NCI-H345 treated with DMSO at 0.1 percent for 48 hours (cell line): ENCODE measurements at regions not wholly inside any gene's neighbourhood (a gene's known extent, or its start where the extent isn't known, plus 50 kb on each side); places are given as distances from the start of the nearest gene placed in this dataset.

Experiments
- DNase-seq: peaks from one replicate; lab custom pipeline; 2025; ENCODE audit not compliant: unreplicated experiment; lab: John Stamatoyannopoulos, UW

- no peak for DNase-seq
Observed at GRCh38 chr3:168909260-168909659, 754.3 kb downstream of the MECOM start.

- no peak for DNase-seq
Observed at GRCh38 chr3:168895419-168895818, 768.1 kb downstream of the MECOM start.

GRCh38 chr3:168894214-168894613 lies 769.3 kb downstream of the MECOM start:
- no peak for DNase-seq

DNA sequence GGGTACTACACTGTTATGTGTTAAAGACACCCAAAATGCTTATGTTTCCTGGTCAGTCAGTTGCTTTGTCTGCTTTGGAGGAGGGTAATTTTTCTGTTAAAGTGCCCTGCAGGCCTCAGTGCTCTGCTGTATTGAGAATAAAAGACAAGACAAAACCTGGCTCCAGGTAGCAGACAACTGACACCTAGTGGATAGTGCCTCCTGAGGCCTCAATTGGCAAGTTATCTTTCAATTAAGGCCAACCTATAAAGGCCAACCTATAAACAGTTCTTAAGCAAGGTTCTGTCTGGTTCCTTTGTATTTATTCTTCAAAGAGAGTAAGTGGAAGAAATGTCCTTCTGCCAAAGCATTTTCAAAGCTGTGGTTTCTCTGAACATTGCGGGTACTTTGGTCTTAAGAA lies 773.8 kb downstream of the MECOM start:
- no peak for DNase-seq

- DNase-seq = no peak
Observed at GRCh38 chr3:168888781-168889180, 774.7 kb downstream of the MECOM start.

DNA sequence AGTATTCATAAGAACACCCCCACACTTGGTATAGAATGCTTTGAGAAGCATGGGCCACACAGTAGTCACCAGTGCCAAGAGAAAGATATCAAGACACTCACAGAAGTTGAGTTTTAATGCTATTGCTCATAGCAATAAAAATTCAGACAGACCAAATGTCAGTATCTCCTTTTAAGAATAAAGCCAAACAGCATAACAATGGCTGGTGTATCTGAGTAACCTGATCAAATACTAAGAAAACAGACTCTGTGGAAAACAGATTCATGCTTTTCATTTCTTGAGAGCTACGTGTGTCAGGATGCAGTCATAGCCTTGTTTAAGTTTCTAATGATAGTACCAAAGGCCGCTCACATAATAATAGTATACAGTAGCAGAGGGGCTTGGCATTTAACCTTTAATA lies 778.5 kb downstream of the MECOM start:
- DNase-seq = no peak

- DNase-seq = no peak
Observed at GRCh38 chr3:168884353-168884903, 779.1 kb downstream of the MECOM start.

DNA sequence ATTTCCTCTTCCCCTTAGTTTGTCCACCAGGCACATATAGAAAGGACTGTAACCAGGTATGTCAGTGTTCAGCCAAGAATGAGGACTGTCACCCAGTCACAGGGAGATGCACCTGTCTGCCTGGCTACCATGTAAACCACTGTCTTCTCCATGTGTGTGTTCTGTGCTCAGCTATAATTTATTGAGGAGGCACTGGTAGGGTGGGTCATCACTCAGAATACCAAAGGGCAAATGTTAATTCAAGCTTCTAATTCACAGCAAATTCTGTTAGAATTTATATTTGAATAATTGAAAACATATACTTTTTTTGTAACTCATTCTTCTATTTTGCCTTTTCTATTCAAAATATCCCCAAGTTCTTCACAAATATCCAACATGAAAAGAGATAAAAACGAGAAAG lies 780.4 kb downstream of the MECOM start:
- DNase-seq = no peak

- no peak for DNase-seq
Observed at GRCh38 chr3:168881804-168882203, 781.7 kb downstream of the MECOM start.

DNA sequence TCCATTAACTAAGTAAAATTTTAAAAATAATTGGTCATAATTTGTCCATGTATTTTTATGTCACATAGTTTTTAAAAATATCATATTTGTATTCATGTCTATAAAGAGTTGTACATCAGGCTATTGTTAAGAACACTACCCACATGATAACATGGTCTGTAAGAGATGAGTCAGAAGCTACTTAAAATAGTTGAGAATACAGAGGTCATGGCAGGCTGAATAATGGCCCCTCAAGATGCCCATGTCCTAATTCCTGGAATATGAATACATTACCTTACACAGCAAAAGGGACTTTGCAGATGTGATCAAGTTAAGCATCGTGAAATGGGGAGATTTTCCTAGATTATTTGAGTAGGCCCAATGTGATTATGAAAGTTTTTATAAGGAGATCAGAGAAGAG lies 782.9 kb upstream of the GOLIM4 start:
- no peak for DNase-seq

- no peak for DNase-seq
Observed at GRCh38 chr3:168877899-168878298, 782.2 kb upstream of the GOLIM4 start.

DNA sequence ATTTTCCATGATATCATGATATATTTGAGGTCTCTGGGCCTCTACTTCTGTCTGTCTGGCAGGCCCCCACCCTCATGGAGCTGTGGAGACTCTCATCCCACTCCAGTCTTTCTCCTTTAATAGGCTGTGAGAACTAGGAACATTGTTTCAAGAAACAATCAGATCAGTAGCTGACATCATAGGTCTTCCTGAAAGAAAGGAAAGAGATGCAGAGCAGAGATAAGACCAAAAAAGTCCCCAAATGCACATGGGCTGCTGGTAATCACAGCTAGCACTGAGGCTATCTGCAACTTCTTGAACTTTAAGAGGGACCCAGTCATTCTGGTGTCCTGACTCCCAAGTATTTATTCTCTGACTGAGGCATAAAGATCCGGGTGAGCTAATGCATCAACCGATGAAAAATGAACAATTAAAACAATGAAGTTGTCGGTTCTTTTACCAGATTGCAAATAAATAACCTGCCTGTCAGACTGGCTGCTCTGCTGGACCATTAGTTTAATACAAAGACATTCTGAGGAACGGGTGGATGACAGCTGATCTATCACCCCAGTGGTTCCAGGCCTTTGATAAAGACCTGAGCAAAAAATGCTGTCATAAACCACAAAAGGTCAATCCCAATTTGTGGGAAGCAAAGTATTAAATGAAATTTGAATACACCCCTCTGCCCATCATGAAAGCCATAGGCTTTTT lies 780.8 kb upstream of the GOLIM4 start:
- no peak for DNase-seq

GRCh38 chr3:168872826-168873225 lies 777.1 kb upstream of the GOLIM4 start:
- no peak for DNase-seq

- no peak for DNase-seq
Observed at GRCh38 chr3:168870892-168871291, 775.2 kb upstream of the GOLIM4 start.

GRCh38 chr3:168865022-168865551 lies 769.4 kb upstream of the GOLIM4 start:
- no peak for DNase-seq

DNA sequence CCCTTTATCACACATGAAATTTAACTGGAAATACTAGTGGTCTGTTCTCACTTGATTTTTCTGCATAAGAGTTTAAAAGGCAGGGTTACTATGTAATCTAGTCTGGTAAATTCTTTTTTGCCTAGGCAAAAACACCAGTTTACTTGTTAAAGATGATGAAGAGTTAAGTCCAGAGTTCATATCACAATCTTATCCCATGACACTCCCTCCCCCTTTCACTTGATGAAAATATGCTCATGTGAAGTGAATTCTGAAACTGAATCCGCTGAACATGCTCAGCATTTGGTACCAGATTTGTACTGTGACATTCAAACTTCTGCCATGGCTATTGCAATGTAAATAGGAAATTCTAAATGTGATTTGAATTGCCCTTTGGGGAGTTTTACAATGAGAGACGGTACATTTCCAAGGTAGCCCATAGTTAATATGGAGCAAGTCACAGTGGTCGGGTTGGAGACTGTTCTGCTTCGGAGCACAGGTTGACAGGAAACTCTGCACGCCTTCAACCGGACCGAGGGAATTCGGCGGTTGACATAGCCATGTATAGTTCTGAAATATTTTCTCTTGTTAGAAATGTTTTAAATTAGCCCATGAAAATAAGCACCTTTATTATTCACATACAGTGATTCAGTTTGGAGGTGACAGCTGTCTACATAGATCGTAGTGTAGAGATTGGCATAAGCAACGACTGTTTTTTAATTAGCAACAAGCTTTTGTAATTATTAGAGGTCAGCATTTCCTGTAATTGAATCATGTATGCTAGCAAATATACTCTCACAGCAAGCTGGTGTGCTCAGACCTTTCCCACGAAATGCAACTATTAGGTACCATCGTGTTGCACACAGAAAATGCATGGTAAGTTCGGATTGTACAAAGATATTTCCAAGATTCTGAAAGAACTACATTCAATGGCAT lies 768.6 kb upstream of the GOLIM4 start:
- DNase-seq = no peak

DNA sequence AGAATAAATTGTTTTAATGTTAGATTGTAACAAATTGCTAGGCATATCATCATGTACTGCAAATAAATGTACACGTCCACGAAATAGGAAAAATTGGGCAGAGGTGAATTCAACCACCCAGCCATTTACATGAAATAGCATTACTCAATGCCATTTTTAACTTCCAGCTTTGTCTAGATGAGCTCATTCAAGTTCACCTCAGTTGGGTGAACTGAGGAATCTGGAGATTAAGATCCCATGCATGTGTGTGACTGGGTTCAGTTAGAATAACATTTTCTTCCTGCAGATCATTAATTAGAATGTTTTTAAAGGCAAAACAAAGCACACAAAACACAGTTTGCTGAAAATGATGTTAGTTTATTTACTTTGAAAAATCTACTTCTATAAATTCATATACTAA lies 767.8 kb upstream of the GOLIM4 start:
- DNase-seq = no peak

- no peak for DNase-seq
Observed at GRCh38 chr3:168862466-168862865, 766.7 kb upstream of the GOLIM4 start.

- DNase-seq = no peak
Observed at GRCh38 chr3:168860592-168860991, 764.9 kb upstream of the GOLIM4 start.

GRCh38 chr3:168860028-168860427 lies 764.3 kb upstream of the GOLIM4 start:
- DNase-seq = no peak

DNA sequence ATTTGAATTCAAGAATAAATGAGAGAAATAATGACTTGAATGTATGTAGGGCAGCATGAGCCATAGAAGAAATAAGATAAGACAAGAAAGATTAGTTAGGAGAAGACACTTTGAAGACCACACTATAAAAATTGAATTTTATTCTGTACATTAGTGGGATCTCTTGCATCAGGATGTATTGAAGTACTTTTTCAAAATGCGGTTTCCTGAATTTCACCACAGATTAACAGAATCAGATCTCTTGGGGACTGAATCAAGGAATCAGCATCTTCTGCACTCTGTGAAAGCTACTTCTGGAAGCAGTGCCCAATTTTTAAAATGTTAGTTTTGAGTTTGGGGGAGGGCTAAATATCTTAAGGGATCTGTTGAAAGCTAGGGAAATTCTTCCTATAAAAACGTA lies 763.9 kb upstream of the GOLIM4 start:
- no peak for DNase-seq

GRCh38 chr3:168859143-168859542 lies 763.4 kb upstream of the GOLIM4 start:
- DNase-seq = no peak
